HG03175 (cell line): ENCODE measurements at regions not wholly inside any gene's neighbourhood (a gene's known extent, or its start where the extent isn't known, plus 50 kb on each side); places are given as distances from the start of the nearest gene placed in this dataset.
"Not testable (repeated sequence)": the region's sequence is repeated elsewhere in the genome, so short reads cannot be mapped to it uniquely, and the experiment has no call there.

Source experiments
- ATAC-seq: cut with Tn5 transposase; IDR thresholded peaks from one replicate; pipeline ENCODE4 v1.9.1; 2021; ENCODE audit warnings: mild to moderate bottlenecking, moderate library complexity; ENCODE audit not compliant: unreplicated experiment

DNA sequence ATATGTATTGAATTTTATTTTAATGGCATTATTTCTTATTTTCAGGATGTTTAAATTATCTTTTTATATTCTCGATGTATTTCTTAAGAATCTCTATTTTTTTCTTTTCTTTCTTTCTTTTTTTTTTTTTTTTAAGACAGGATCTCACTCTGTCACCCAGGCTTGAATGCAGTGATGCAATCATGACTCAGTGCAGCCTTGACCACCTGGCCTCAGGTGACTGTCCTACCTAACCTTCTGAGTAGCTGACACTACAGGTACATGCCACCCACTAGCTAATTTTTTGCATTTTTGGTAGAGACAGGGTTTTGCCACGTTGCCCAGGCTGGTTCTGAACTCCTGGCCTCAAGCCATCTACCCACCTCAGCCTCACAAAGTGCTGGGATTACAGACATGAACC is 143.8 kb upstream of the LAMA2 start:
- no peak for ATAC-seq

DNA sequence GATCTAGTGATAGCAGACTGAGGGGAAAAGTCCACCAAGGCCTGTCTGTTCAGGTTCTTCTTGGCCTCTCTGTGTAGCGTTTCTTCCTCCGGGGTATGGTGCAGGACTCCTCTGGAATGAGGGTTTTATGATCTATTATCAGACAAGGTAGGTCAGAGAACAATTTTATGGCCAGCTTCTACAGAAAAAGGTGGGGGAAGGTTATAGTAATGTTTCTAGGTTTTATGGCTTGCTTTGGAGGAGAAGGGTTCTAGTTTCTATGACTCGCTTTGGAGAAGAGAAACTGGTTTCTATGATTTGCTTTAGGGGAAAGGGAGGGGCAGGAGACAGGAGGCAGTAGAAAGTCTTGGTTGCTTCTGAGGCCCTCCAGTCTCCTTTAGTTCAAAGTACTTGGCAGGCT is 144.8 kb upstream of the LAMA2 start:
- no peak for ATAC-seq

DNA sequence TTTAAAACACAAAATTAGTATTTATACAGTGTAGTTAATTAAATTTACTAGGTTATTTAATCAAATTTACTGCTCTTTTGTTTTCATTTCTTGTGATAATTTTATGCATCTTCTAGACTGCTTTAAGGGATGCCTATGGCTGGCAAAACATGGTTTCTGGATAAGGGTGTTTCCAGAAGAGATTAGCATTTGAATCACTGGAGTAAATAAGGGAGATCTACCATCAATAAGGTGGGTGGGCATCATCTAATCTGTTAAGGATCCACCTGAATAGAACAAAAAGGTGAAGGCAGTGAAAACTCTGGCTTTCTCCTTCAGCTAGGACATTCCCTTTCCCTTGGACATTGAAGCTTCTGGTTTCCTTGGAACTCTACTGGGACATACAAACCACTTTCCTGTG is 146.2 kb upstream of the LAMA2 start:
- no peak for ATAC-seq

DNA sequence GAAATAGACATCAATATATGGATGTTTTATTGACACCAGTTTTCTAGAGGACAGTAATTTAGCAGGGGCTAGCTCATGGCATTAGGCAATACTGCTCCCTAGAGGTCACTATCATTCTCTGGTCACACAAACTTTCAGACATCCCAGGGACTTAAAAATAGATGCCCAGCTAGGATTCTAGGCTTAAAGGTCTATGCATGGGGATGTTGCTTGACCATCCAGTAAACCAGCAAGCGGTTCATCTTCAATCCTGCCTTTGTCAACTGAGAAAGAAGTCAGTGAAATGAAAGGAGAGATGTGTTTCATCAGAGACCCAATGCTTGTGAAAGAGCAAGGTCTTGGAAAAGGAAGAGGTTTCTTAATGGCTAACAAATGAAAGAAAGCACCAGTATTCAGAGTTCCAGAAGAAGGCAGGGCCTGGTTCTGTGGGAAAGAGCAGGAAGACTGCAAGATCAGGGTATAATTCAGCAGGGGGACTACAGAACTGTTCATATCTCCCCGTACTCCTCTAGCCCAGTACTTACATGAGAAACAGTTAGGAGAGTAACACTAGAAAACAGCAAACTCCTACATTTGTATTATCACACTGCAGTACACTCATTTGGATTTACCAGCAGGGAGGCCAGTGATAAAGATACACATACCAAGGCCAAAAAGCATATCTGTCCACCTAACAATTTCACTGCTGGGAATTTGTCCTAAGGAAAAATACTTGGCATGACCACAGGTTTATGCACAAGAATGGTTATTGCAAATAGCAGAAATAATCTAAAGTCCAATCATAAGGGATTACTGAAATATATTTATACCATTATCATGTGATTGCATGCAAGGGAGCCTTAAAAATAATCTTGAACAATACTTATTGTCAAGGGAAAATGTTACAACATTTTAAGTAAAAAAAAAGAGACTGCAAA is 151.4 kb upstream of the LAMA2 start:
- no peak for ATAC-seq

DNA sequence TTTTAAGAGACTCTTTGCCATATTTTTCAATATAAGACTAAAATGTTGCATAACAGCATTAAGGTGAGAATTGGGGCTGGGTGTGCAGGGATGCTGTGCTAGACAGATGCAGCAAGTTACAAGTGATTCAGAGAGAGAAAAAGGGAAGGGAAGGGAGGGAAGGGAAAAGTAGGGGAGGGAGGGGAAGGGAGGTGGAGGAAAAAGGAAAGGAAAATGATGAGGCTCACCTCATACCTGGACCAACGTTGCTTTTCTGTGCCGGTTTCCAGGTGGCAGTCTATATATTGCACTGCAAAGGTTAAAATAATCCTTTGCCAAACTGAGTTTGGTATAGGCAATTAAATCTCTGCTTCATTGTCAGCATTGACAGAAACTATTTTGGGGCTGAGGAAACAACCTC is 155.4 kb upstream of the LAMA2 start:
- no peak for ATAC-seq

DNA sequence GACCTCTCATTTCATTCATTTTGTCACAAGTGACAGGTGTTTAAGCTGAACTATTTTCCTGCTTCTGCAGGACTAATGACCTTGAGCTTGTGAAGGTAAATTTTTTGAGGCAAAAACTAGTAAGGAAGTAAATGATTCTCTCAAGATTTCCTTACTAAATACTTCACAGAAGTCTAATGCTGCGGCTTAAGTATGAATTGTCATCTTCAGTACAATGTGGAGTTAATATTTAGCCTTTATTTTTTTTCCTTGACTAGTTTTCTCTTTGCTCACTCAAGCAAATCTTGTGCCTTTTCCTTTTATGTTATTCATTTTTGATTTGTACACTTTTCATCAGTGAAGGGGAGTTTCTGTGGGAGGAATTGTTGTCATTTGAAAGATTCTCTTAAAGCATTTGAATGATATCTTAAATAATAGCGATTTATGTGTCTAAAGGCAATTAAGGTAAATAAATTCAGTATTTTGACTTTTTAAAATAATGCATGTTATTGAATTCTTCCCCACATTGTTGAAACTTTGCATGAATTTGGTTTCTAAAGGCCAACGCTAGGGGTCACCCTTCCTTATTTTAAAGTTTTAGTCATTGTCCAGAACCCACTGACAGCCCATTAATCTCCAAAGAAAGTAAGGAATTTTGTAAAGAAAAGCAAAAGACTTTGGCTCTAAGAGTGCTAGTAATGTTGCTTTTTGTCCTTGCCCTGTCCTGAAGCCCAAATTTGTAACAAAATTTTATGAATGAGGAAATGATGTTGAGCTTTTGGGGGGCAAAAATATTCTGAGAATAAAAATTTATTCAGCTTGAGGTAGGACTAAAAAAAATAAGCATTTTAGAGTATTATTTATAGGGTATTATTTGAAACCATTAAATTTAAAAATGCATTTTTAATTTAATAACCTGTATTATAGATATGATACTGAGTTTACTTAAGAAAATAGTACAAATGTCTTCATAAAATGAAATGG is 157.4 kb upstream of the LAMA2 start:
- peak; percentile 68 for ATAC-seq

DNA sequence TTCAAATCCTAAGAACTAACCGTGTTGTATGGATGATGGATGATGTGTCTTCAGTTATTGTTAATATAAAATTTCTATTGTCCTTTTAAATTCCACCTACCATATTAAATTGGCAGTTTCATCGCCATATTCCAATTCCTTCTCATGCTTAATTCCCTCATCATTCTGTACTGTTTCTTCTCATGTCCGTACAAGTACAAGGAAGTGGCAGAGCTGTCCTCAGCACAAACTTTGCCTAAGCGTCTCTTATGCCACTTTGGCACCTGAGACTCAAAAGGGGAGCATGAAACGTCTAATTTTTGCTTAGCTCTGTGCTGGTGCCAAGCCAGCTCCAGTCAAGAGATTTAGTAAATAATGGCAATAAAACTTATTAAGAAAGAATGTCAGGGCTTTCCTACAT is 158.2 kb upstream of the LAMA2 start:
- ATAC-seq = no peak

DNA sequence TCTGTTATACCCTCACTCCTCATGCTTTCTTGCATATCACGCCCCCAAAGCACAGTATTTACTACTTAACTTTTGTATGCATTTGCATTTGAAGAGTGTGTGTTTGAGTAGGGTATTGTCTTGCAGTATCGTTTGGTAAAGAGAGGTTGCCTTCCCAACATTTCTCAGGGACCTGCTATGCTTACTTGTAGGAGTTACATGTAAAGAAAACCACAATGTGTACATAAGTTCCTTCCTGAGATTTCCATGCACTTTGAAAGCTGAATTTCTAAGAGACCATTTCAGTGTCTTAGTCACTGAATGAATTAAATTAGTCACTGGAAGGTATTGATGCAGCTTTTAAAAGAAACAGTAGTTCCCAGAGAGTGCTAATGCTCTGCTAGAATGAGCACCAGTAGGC is 159.3 kb upstream of the LAMA2 start:
- no peak for ATAC-seq

DNA sequence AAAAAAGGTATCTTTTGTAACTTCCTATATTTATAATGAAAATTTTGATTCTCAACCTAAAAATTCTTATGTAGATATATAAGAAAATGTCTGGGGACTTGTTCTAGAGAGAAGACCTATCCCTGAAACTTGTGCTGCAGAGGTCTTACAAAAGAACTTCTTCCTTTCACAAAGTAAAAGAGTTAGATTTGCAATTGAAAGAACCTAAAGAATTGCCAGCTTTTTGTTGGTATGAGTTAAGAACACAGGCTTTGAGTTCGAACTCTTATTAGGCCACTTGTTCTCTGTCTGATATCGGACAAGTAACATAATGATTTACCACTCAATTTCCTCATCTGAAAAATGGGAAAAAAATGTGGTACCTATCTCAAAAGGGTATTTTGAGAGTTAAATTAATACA is 162.0 kb upstream of the LAMA2 start:
- ATAC-seq = no peak

DNA sequence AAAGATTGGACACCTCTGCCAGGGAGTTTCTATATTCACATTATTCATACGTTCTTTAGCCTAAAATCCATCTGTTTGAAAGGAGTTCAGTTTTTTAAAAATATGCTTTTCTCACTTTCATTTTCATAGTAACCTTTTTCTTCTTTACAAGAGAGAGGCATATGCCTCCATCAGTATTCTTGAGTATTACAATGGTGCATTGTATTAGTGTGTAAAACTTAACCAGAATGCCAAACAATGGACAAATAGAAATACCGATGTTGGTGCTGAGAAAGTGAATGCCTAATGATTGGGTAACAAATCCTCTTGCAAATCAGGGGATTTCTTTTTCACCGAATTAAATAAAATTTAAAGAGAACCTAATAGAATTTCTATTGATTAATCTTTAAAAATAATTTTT is 163.2 kb upstream of the LAMA2 start:
- no peak for ATAC-seq

DNA sequence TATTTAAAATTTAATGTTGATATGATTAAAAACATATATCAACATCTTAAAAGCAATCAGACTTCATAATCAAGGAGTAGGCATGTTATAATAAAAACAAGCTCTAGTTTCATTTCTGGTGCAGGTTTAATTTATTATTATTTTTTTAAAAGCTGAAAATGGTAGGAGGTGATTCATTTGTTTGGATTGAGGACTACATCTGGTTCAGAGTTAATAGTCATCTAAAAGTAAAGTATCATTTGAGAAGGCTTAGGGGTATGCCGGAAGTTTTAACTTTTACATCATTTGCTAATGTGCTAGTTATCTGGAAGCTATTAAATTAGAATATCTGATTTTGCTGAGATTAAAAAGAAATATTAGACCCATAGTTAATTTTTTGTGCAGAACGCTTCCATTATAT is 169.5 kb upstream of the LAMA2 start:
- no peak for ATAC-seq

DNA sequence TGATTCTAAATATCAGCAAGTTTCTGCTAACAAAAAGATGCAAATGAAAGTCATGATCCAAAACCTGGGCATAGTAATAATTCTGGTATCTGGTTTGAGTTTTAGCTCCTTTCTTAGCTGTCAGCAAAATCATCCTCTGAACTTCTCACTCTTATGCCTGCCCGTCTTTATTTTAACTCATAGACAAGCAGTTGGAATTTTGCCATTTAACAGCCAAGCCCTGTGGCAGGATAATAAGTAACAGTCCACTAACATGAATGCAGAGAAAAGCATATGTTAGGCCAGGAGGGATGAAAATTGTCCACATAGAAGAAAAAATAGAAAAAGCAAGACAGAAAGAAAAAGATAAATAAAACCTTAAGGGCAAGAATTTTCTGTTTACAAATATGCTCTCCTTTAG is 170.0 kb upstream of the LAMA2 start:
- no peak for ATAC-seq

DNA sequence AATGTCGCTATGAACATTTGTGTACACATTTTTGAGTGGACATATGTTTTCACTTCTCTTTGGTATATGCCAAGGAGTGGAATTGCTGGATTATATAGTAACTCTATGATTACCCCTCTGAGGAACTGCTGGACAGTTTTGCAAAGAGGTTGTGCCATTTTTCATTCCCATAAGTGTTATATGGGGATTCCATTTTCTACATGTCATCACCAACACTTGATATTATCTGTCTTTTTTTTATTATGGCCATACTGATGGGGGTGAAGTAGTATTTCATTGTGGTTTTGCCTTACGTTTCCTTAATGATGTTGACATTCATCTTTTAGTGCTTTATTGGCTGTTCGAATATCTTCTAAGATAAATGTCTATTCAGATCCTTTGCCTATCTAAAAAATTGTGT is 171.8 kb upstream of the LAMA2 start:
- ATAC-seq = no peak

DNA sequence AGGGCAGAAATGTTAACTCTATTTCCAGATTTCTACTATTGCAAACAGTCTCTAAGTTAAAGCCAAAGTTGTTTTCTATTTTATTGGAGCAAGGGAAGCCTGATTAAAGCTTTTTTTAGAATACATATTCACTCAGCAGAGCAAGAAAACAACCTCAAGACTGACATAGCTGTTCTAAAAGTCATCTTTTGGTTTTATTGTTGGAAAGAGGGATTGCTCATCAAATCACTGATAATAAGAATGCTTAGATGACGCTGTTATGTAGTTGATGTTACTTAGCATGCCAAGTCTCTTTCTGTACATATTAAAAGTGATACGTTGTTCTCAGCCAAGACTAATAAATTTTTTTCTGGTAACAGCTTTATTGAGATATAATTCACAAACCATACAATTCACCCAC is 172.6 kb upstream of the LAMA2 start:
- no peak for ATAC-seq

DNA sequence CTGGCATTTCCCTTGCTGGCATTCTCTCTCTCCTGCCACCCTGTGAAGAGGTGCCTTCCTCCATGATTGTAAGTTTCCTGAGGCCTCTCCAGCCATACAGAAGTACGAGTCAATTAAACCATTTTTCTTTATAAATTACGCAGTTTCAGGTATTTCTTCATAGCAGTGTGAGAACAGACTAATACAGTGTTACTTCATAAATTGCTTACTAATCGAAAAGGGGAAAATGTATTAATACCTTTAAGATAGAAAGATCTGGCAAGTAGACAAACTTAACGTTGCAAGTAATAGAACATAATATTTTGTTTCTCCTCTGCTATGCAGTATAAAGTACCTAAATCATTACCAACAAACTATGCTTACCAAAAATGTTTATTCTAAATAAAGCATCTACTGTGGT is 178.3 kb upstream of the LAMA2 start:
- ATAC-seq = no peak

DNA sequence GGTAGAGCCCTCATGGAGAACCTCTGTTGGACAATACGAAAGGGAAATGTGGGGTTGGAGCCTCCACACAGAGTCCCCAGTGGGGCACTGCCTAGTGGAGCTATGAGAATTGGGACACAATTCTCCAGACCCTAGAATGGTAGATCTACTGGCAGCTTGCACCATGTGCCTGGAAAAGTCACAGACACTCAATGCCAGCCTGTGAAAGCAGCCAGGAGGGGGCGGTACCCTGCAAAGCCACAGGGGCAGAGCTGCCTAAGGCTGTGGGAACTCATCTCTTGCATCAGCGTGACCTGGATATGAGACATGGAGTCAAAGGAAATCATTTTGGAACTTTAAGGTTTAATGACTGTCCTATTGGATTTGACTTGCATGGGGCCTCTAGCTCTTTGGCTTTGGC is 179.1 kb upstream of the LAMA2 start:
- not testable (repeated sequence) for ATAC-seq

DNA sequence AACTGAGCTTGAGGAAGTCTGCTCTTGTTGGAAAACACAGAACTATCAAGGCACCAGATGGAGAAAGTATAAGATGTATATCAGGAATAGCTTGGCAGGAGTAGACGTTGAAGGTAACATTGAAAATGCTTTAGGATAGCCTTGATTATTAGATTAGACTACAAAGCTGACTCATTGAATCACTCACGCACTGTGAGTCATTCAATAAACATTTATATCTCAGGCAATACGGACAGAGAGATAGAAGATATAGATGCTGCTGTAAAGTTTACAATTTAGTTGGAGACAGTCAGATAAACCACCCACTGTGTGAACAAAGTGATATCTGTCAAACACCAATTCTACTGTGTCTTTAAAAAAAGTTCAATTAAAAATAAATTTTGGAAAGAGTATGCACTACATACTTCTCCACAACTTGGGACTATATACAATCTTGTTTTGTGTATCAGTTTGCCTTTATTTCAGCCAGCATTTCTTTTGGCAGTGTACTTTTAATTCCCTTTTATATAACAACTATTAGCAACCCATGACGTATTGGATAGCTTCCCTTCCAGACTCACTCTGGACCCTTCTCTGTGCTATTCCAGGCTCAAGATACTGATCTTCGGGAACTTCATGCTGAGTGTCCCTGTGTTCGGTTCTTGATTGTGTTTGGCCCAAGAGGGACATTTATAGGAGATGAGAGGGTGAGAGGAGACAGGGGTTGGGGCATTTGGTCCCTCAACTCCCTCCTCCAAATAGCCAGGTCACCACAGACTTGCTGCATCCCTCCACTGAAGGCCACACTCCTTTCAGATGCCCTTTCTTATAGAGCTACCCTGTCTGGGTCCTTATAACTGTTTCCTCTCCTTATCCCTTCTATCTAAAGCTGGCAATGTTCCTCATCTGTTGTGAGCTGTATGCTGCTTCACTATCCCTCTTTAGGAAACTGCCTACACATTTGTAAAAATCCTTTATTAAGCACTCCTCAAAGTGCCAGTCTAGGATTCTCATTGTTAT is 176.6 kb upstream of the PTPRK start:
- no peak for ATAC-seq

DNA sequence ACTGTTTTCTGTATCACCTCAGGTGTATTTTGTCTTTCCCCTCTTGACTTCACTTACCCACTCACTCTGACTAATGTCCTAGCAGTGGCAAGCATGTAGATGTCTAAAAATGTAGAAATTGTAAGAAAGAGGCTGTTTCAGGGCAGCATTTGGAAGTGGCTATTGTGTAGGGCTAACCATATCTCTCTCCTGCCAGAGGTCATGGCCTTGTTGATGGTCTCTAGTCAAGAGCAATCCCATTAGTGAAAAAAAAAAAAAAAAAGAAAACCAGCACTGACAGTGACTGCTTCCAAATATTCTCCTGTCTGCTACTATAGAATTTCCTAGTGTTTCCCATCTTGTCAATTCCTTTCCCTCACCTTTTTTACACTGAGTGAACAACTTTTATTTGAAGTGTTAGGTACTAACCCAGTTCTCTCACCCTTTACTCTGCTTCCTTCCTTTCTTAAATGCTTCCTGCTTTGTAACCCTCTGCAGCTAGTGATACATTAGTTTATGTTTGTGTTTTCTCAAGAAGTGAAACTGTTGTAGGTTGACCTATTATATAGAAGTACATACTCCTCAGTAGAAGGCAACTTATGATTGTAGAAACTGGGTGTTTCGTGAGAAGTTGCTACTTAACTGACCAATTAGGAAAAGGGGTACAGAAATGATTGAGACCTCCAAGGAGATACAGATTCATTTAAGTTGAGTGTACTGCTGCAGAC is 174.1 kb upstream of the PTPRK start:
- peak; percentile 96 for ATAC-seq

DNA sequence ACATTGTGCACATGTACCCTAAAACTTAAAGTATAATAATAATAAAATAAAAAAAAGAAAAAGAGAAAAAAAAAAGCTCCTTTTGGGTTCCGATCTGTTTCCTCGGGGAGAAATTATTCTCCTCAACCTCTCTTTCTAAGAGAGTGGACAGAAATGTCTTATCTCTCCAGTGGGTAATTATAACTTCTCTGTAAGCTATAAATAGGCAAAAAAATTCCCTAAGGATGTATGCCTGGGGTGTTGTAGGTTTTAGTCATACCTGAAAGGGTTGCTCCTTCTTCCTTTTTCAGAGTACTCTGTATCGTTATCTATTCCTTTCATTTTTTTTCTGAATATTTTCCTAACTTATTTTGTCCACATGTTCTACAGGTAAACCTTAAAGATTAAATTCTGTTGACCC is 169.7 kb upstream of the PTPRK start:
- no peak for ATAC-seq

DNA sequence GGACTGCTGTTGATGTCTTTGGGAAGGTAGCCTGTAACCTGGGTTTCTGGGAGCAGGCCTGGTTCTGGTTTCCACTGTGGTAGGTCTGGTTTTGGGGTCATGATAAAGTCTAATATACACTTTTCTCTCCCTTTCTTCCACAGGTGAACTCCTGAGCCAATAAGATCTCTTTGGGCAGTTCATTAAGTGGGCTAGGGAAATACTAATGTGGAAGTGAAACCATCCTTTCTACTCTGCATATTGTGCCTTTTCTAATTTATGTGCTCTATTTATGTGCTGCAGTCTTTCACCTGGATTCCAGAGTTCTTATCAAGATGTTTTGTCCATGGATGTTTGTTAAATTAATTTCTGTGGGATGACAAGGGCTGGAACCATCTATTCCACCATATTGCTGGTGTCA is 165.7 kb upstream of the PTPRK start:
- peak; percentile 54 for ATAC-seq
